ENCODE measurements at regions not wholly inside any gene's neighbourhood (a gene's known extent, or its start where the extent isn't known, plus 50 kb on each side); places are given as distances from the start of the nearest gene placed in this dataset.

DNA sequence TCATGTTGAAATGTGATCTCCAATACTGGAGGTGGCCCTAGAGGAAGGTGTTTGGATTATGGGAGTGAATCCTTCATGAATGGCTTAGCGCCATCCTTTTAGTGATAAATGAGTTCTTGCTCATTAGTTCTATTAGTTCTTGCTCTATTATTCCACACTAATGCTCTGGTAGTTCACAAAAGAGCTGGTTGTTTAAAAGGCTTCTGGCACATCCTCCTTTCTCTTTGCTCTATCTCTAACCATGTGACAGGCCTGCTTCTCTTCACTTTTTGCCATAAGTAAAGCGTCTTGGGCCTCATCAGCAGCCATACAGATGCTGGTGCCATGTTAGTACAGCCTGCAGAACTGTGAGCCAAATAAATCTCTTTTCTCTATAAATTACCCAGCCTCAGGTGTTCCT is 469.9 kb downstream of the GUCY1A2 start:
- no peaks in the 10 kb centered on the region for H3K79me2 ChIP-seq (ENCODE audit: insufficient read depth, low read length)
- no peaks in the 10 kb centered on the region for H3F3A ChIP-seq (ENCODE audit: insufficient read depth, low read length)
- H3K9me3 ChIP-seq (ENCODE audit: low read length), result no peaks in the 10 kb centered on the region
- no peaks in the 10 kb centered on the region for H4K20me1 ChIP-seq (ENCODE audit: insufficient read depth, low read length)
- H2AFZ ChIP-seq (ENCODE audit: low read length), result no peak overlapping the region
- TF ChIP-seq, protein P1, sequence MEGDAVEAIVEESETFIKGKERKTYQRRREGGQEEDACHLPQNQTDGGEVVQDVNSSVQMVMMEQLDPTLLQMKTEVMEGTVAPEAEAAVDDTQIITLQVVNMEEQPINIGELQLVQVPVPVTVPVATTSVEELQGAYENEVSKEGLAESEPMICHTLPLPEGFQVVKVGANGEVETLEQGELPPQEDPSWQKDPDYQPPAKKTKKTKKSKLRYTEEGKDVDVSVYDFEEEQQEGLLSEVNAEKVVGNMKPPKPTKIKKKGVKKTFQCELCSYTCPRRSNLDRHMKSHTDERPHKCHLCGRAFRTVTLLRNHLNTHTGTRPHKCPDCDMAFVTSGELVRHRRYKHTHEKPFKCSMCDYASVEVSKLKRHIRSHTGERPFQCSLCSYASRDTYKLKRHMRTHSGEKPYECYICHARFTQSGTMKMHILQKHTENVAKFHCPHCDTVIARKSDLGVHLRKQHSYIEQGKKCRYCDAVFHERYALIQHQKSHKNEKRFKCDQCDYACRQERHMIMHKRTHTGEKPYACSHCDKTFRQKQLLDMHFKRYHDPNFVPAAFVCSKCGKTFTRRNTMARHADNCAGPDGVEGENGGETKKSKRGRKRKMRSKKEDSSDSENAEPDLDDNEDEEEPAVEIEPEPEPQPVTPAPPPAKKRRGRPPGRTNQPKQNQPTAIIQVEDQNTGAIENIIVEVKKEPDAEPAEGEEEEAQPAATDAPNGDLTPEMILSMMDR (IDR thresholded peaks at IDR 0.05; ENCODE audit: low read length), result no peak
- TF ChIP-seq EZH2 (IDR thresholded peaks at IDR 0.05; ENCODE audit: borderline replicate concordance, low read length), result no peak
- H3K27me3 ChIP-seq (ENCODE audit: insufficient read depth, low read length), result no peaks in the 10 kb centered on the region
- no peaks in the 10 kb centered on the region for H3K4me1 ChIP-seq (ENCODE audit: insufficient read depth, low read length, severe bottlenecking)
- H3K4me3 ChIP-seq (ENCODE audit: low read depth, low read length, poor library complexity, severe bottlenecking), result no peak overlapping the region
- no peaks in the 10 kb centered on the region for H3K36me3 ChIP-seq (ENCODE audit: insufficient read depth, low read length)
- no peak overlapping the region for H3K27ac ChIP-seq (ENCODE audit: low read depth, low read length, poor library complexity, severe bottlenecking)
- no peaks in the 10 kb centered on the region; the same call in 1 of the 2 replicates for H3K9me2 ChIP-seq (ENCODE audit: low read depth, low read length)
- H3K4me2 ChIP-seq (ENCODE audit: low read length), result no peak overlapping the region
- H3K9ac ChIP-seq (ENCODE audit: low read length), result no peak overlapping the region

DNA sequence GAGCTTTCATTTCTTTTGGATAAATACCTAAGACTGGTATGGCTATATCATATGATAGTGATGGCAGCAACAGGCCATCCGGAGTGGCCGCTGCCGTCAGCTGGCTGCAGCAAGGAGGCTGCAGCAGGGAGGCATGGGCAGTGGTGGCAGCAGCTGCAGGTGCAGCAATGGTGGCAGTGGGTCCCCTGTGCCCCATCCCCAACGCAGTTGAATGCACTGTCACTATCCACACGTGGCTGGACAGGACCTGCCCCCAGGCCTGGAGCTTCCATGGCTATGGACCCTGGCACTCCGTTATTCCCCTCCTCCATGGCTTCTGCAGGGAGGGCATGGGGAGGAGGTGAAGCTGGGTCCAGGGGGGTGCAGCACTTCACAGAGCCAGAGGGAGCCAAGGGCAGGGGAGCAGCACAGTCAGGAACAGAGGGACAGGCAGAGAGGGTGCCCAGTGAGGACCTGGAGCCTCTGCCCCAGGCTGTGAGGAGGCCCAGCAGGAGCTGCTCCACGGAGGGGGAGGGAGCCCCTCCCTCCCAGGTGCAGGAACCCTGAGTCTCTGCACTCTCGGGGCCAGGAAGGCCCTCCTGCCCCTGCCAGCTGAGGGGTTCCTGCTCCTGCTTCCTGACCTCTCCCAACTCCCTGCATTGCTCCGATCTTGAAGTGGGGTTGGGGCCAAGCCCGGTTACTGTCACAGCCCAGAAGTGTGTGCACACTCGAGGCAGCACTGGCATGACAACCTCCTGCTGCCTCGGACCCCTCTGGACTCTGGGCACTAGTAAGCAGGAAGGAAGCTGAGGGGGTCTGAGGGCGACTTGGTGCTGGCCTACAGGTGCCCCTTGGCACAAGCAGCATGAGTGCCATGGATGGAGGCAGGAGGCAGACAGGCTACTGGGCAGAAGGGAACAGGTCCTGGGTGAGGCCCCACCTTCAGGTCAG is 466.3 kb downstream of the GUCY1A2 start:
- Histone ChIP-seq H3K36me3 (ENCODE audit: insufficient read depth, low read length) (no peaks in the 10 kb centered on the region), H3F3A (ENCODE audit: insufficient read depth, low read length) (no peaks in the 10 kb centered on the region), H3K27ac (ENCODE audit: low read depth, low read length, poor library complexity, severe bottlenecking) (no peak overlapping the region), H3K27me3 (ENCODE audit: insufficient read depth, low read length) (no peaks in the 10 kb centered on the region), H3K9me3 (ENCODE audit: low read length) (no peaks in the 10 kb centered on the region), H3K79me2 (ENCODE audit: insufficient read depth, low read length) (no peaks in the 10 kb centered on the region), H4K20me1 (ENCODE audit: insufficient read depth, low read length) (no peaks in the 10 kb centered on the region), H3K9ac (ENCODE audit: low read length) (no peak overlapping the region), H3K4me3 (ENCODE audit: low read depth, low read length, poor library complexity, severe bottlenecking) (no peak overlapping the region), H2AFZ (ENCODE audit: low read length) (no peak overlapping the region), H3K4me2 (ENCODE audit: low read length) (no peak overlapping the region), H3K9me2 (ENCODE audit: low read depth, low read length) (no peaks in the 10 kb centered on the region), H3K4me1 (ENCODE audit: insufficient read depth, low read length, severe bottlenecking) (no peaks in the 10 kb centered on the region)
- no peak for TF ChIP-seq EZH2 (IDR thresholded peaks at IDR 0.05; ENCODE audit: borderline replicate concordance, low read length)
- TF ChIP-seq, protein P1 (IDR thresholded peaks at IDR 0.05; ENCODE audit: low read length), result no peak

DNA sequence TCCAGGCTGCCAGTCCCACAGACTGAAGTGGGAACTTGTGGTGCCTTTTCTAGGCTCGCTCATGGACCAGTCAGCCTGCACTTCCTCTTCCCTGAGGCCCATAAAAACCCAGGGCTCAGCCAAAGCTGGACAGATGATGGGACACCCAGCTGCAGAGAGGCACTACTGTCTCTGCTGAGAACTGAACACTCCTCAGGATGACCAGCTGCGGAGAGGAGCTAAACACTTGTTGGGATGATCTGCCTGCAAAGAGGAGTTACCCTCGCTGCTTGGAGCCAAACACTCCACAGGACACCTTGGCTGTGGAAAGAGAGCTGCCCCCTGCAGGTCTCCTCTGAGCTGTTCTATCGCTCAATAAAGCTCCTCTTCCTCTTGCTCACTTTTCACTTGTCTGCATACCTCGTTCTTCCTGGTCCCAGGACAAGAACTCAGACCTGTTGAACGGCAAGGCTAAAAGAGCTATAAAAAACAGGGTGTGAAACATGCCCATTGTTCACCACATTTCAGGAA is 465.5 kb downstream of the GUCY1A2 start:
- no peaks in the 10 kb centered on the region for H3K4me1 ChIP-seq (ENCODE audit: insufficient read depth, low read length, severe bottlenecking)
- no peaks in the 10 kb centered on the region for H3K9me3 ChIP-seq (ENCODE audit: low read length)
- no peaks in the 10 kb centered on the region for H3K9me2 ChIP-seq (ENCODE audit: low read depth, low read length)
- H3K9ac ChIP-seq (ENCODE audit: low read length), result no peak overlapping the region
- TF ChIP-seq, protein P1 (IDR thresholded peaks at IDR 0.05; ENCODE audit: low read length), result no peak
- no peak for TF ChIP-seq EZH2 (IDR thresholded peaks at IDR 0.05; ENCODE audit: borderline replicate concordance, low read length)
- H2AFZ ChIP-seq (ENCODE audit: low read length), result no peak overlapping the region
- no peak overlapping the region for H3K4me3 ChIP-seq (ENCODE audit: low read depth, low read length, poor library complexity, severe bottlenecking)
- no peaks in the 10 kb centered on the region for H3K27me3 ChIP-seq (ENCODE audit: insufficient read depth, low read length)
- no peaks in the 10 kb centered on the region for H3F3A ChIP-seq (ENCODE audit: insufficient read depth, low read length)
- H3K27ac ChIP-seq (ENCODE audit: low read depth, low read length, poor library complexity, severe bottlenecking), result no peak overlapping the region
- no peak overlapping the region for H3K4me2 ChIP-seq (ENCODE audit: low read length)
- no peaks in the 10 kb centered on the region for H3K79me2 ChIP-seq (ENCODE audit: insufficient read depth, low read length)
- no peaks in the 10 kb centered on the region for H4K20me1 ChIP-seq (ENCODE audit: insufficient read depth, low read length)
- H3K36me3 ChIP-seq (ENCODE audit: insufficient read depth, low read length), result no peaks in the 10 kb centered on the region
